H9 (cell line): ENCODE measurements at regions not wholly inside any gene's neighbourhood (a gene's known extent, or its start where the extent isn't known, plus 50 kb on each side); places are given as distances from the start of the nearest gene placed in this dataset.

Source experiments
- DNase-seq: peaks from one replicate; pipeline ENCODE4 v3.0.0-alpha.2; 2017
- H2AFZ ChIP-seq: one replicate; pipeline ENCODE4 v1.6.1; 2013; ENCODE audit warnings: mild to moderate bottlenecking, low read length, control low read depth, moderate library complexity
- H2AK5ac ChIP-seq: 2 replicates; pipeline ENCODE4 v1.6.1; 2013; ENCODE audit warnings: low read length, control low read depth, mixed read lengths; ENCODE audit not compliant: insufficient read length
- H2BK120ac ChIP-seq: one replicate; pipeline ENCODE4 v1.6.1; 2013; ENCODE audit warnings: low read depth, mild to moderate bottlenecking, low read length, control low read depth, inconsistent platforms; ENCODE audit not compliant: poor library complexity, severe bottlenecking
- H2BK12ac ChIP-seq: 2 replicates; pipeline ENCODE4 v1.6.1; 2013; ENCODE audit warnings: low read length, control low read depth, mixed read lengths, low read depth; ENCODE audit not compliant: insufficient read length
- H2BK15ac ChIP-seq: 2 replicates; pipeline ENCODE4 v1.6.1; 2013; ENCODE audit warnings: low read depth, low read length, control low read depth
- H2BK20ac ChIP-seq: one replicate; pipeline ENCODE4 v1.6.1; 2013; ENCODE audit warnings: low read depth, mild to moderate bottlenecking, low read length, control low read depth, inconsistent platforms; ENCODE audit not compliant: poor library complexity, severe bottlenecking
- H2BK5ac ChIP-seq: 2 replicates; pipeline ENCODE4 v1.6.1; 2013; ENCODE audit warnings: low read length, control low read depth, mixed read lengths; ENCODE audit not compliant: insufficient read length
- H3K14ac ChIP-seq: 2 replicates; pipeline ENCODE4 v1.6.1; 2013; ENCODE audit warnings: low read length, control low read depth; ENCODE audit not compliant: insufficient read depth
- H3K18ac ChIP-seq: 2 replicates; pipeline ENCODE4 v1.6.1; 2013; ENCODE audit warnings: low read depth, mild to moderate bottlenecking, mixed read lengths, low read length, control low read depth; ENCODE audit not compliant: insufficient read length
- H3K23ac ChIP-seq: 2 replicates; pipeline ENCODE4 v1.6.1; 2013; ENCODE audit warnings: low read length, control low read depth, mixed read lengths, low read depth; ENCODE audit not compliant: insufficient read length
- H3K23me2 ChIP-seq: 2 replicates; pipeline ENCODE4 v1.6.1; 2013; ENCODE audit warnings: low read depth, mild to moderate bottlenecking, mixed read lengths, low read length, control low read depth; ENCODE audit not compliant: insufficient read length, poor library complexity, severe bottlenecking
- H3K27ac ChIP-seq: 2 replicates; pipeline ENCODE4 v1.5.1; 2013; ENCODE audit warnings: low read length, control low read depth, mixed read lengths, low read depth; ENCODE audit not compliant: insufficient read length
- H3K27me3 ChIP-seq: 2 replicates; pipeline ENCODE4 v1.6.1; 2013; ENCODE audit warnings: low read length, control low read depth, inconsistent platforms; ENCODE audit not compliant: insufficient read depth
- H3K4ac ChIP-seq: 2 replicates; pipeline ENCODE4 v1.6.1; 2013; ENCODE audit warnings: low read depth, mild to moderate bottlenecking, control low read depth, inconsistent platforms, low read length, moderate library complexity
- H3K4me1 ChIP-seq: 2 replicates; pipeline ENCODE4 v1.6.1; 2013; ENCODE audit warnings: low read length, control low read depth, inconsistent platforms; ENCODE audit not compliant: insufficient read depth
- H3K4me2 ChIP-seq: 2 replicates; pipeline ENCODE4 v1.6.1; 2013; ENCODE audit warnings: low read length, control low read depth, mixed read lengths; ENCODE audit not compliant: insufficient read length, insufficient read depth
- H3K56ac ChIP-seq: 2 replicates; pipeline ENCODE4 v1.6.1; 2013; ENCODE audit warnings: low read depth, mild to moderate bottlenecking, mixed read lengths, low read length, control low read depth; ENCODE audit not compliant: insufficient read length
- H3K79me1 ChIP-seq: 2 replicates; pipeline ENCODE4 v1.6.1; 2013; ENCODE audit warnings: low read depth, mild to moderate bottlenecking, moderate library complexity, low read length, control low read depth, inconsistent platforms; ENCODE audit not compliant: insufficient read depth, poor library complexity, severe bottlenecking
- H3K79me2 ChIP-seq: 2 replicates; pipeline ENCODE4 v1.6.1; 2013; ENCODE audit warnings: low read length, control low read depth, inconsistent platforms; ENCODE audit not compliant: insufficient read depth
- H3K9ac ChIP-seq: 2 replicates; pipeline ENCODE4 v1.6.1; 2013; ENCODE audit warnings: low read length, control low read depth, mixed read lengths; ENCODE audit not compliant: insufficient read length; ENCODE audit errors: extremely low read depth
- H3K9me3 ChIP-seq: one replicate; pipeline ENCODE4 v1.6.1; 2013; ENCODE audit warnings: low read depth, low read length, inconsistent platforms; ENCODE audit not compliant: control insufficient read depth
- H3T11ph ChIP-seq: one replicate; pipeline ENCODE4 v1.6.1; 2013; ENCODE audit warnings: mild to moderate bottlenecking, low read length, control low read depth, inconsistent platforms
- H4K20me1 ChIP-seq: one replicate; pipeline ENCODE4 v1.6.1; 2013; ENCODE audit not compliant: control insufficient read depth, insufficient read length, insufficient read depth
- H4K5ac ChIP-seq: 2 replicates; pipeline ENCODE4 v1.6.1; 2013; ENCODE audit warnings: low read depth, mild to moderate bottlenecking, mixed read lengths, low read length, control low read depth; ENCODE audit not compliant: insufficient read length
- H4K8ac ChIP-seq: replicated peaks from 2 replicates; pipeline ENCODE4 v1.6.1; 2013; ENCODE audit warnings: low read length, control low read depth, mixed read lengths, low read depth; ENCODE audit not compliant: insufficient read length
- H4K91ac ChIP-seq: 2 replicates; pipeline ENCODE4 v1.6.1; 2013; ENCODE audit warnings: low read depth, mild to moderate bottlenecking, moderate library complexity, mixed read lengths, low read length, control low read depth; ENCODE audit not compliant: insufficient read length
- H3K27ac Mint-ChIP-seq, 3 experiments: 2 replicates in 2 of 3; 3 replicates in 1 of 3; pipeline ENCODE4 v1.8.0; 2020 to 2021; ENCODE audit warnings: mixed read lengths in 3 of 3, mild to moderate bottlenecking in 1 of 3, moderate library complexity in 1 of 3
- H3K27me3 Mint-ChIP-seq: 2 replicates; pipeline ENCODE4 v1.8.0; 2021; ENCODE audit warnings: low read depth, mild to moderate bottlenecking, moderate library complexity, mixed read lengths
- H3K36me3 Mint-ChIP-seq, 3 experiments: 2 replicates in 2 of 3; 3 replicates in 1 of 3; pipeline ENCODE4 v1.8.0; 2020 to 2021; ENCODE audit warnings: low read depth in 3 of 3, mixed read lengths in 3 of 3; ENCODE audit not compliant: insufficient read depth in 1 of 3
- H3K4me1 Mint-ChIP-seq, 2 experiments: 2 replicates each; pipeline ENCODE4 v1.8.0; 2020; ENCODE audit warnings: mixed read lengths in 2 of 2
- H3K4me3 Mint-ChIP-seq, 2 experiments: 2 replicates in 1 of 2; 3 replicates in 1 of 2; pipeline ENCODE4 v1.8.0; 2020 to 2021; ENCODE audit warnings: mild to moderate bottlenecking in 2 of 2, mixed read lengths in 2 of 2, moderate library complexity in 1 of 2
- H3K9me3 Mint-ChIP-seq, 2 experiments: 2 replicates in 1 of 2; 3 replicates in 1 of 2; pipeline ENCODE4 v1.8.0; 2020; ENCODE audit warnings: mild to moderate bottlenecking in 2 of 2, mixed read lengths in 2 of 2, moderate library complexity in 1 of 2
- CTCF ChIP-seq: fragments of 200-600 bp; sonication (generic); conservative IDR thresholded peaks from 3 replicates; pipeline ENCODE4 v1.8.0; 2021; ENCODE audit warnings: antibody characterized with exemption, mild to moderate bottlenecking
- WGBS: extraction: QIAGEN DNeasy Blood & Tissue Kit; methylation state at CpG from one replicate; pipeline ENCODE4 v1.1.7; 2013; ENCODE audit warnings: missing lambda C conversion rate, low lambda C conversion rate, mixed read lengths; ENCODE audit not compliant: insufficient read length; ENCODE audit errors: extremely low coverage; 5-methylcytosine and 5-hydroxymethylcytosine counted together

GRCh38 chr18:37631422-37631821 is 65.8 kb upstream of the CELF4 start:
- no peak overlapping the region for H2BK12ac ChIP-seq
- DNase-seq, result no peak
- H3K23me2 ChIP-seq, result no peaks in the 10 kb centered on the region
- no peaks in the 10 kb centered on the region for H3K4me1 ChIP-seq
- H3K27me3 ChIP-seq, result no peaks in the 10 kb centered on the region
- no peak overlapping the region for H4K8ac ChIP-seq
- H3T11ph ChIP-seq, result no peak overlapping the region
- no peak overlapping the region for H2BK15ac ChIP-seq
- H3K23ac ChIP-seq, result no peak overlapping the region
- no peak overlapping the region for H2BK120ac ChIP-seq
- peaks cover 2% of the 10 kb centered on the region for H3K27me3 Mint-ChIP-seq
- H3K27ac Mint-ChIP-seq, result no peak overlapping the region
- H3K79me1 ChIP-seq, result no peaks in the 10 kb centered on the region
- H3K36me3 Mint-ChIP-seq, result no peaks in the 10 kb centered on the region
- no peak overlapping the region for H3K27ac ChIP-seq
- no peaks in the 10 kb centered on the region; a peak in 1 of 5 replicates for H3K9me3 Mint-ChIP-seq
- H3K9ac ChIP-seq, result no peak overlapping the region
- no peaks in the 10 kb centered on the region for H3K4me1 Mint-ChIP-seq
- H3K56ac ChIP-seq, result no peak overlapping the region
- no peak overlapping the region for H2AFZ ChIP-seq
- WGBS, result no CpG with 5 or more reads among the region's 4 CpGs
- no peak overlapping the region for H2BK5ac ChIP-seq
- H3K9me3 ChIP-seq, result no peaks in the 10 kb centered on the region
- H3K4me3 Mint-ChIP-seq, result no peak overlapping the region
- no peak overlapping the region for H3K18ac ChIP-seq
- H3K79me2 ChIP-seq, result no peaks in the 10 kb centered on the region
- no peak overlapping the region for H2BK20ac ChIP-seq
- no peak for TF ChIP-seq CTCF
- no peak overlapping the region for H3K4me2 ChIP-seq
- no peak overlapping the region for H4K91ac ChIP-seq
- H4K5ac ChIP-seq, result no peak overlapping the region
- H2AK5ac ChIP-seq, result no peak overlapping the region
- no peaks in the 10 kb centered on the region for H4K20me1 ChIP-seq
- H3K4ac ChIP-seq, result no peak overlapping the region
- H3K14ac ChIP-seq, result no peak overlapping the region
